ENCODE measurements at regions not wholly inside any gene's neighbourhood (a gene's known extent, or its start where the extent isn't known, plus 50 kb on each side); places are given as distances from the start of the nearest gene placed in this dataset.

- TF ChIP-seq CTCF (conservative IDR thresholded peaks at IDR 0.05 in 1 of 2, IDR thresholded peaks at IDR 0.05 in 1 of 2; ENCODE audit: low read depth in 1 of 2, low read length in 2 of 2) (no peak), EZH2 (IDR thresholded peaks at IDR 0.05; ENCODE audit: low read length, missing control alignments) (no peak)
These were observed 164.9 kb upstream of the PRNP start for GRCh38 chr20:4521170-4521968.

All from fibroblast of lung (primary cell).